Liver (tissue), 8 donors: ENCODE measurements at regions not wholly inside any gene's neighbourhood (a gene's known extent, or its start where the extent isn't known, plus 50 kb on each side); places are given as distances from the start of the nearest gene placed in this dataset.

Experiments used
- DNase-seq: peaks from one replicate; pipeline ENCODE4 v3.0.0-alpha.2; 2017; ENCODE audit warnings: low spot score
- H3K27ac ChIP-seq, 2 donors: one replicate each; pipeline ENCODE4 v1.7.0; 2013; ENCODE audit warnings: inconsistent platforms in 2 of 2, low read length in 2 of 2, control low read depth in 1 of 2, low read depth in 1 of 2, mild to moderate bottlenecking in 1 of 2
- H3K27me3 ChIP-seq, 4 donors: one replicate each; pipeline versions ENCODE4 v1.6.1 to v1.7.0; 2013; ENCODE audit warnings: low read length in 3 of 4, inconsistent platforms in 1 of 4, mild to moderate bottlenecking in 1 of 4, moderate library complexity in 1 of 4; ENCODE audit not compliant: control insufficient read depth in 4 of 4, insufficient read depth in 4 of 4
- H3K36me3 ChIP-seq, 4 donors: one replicate each; pipeline versions ENCODE4 v1.6.1 to v1.7.0; 2013; ENCODE audit warnings: low read length in 3 of 4, mild to moderate bottlenecking in 3 of 4, low read depth in 1 of 4, moderate library complexity in 1 of 4; ENCODE audit not compliant: control insufficient read depth in 4 of 4, insufficient read depth in 3 of 4
- H3K4me1 ChIP-seq, 4 donors: one replicate each; pipeline versions ENCODE4 v1.6.1 to v1.7.0; 2013; ENCODE audit warnings: low read length in 3 of 4, mild to moderate bottlenecking in 3 of 4, moderate library complexity in 1 of 4; ENCODE audit not compliant: control insufficient read depth in 4 of 4, insufficient read depth in 4 of 4
- H3K4me3 ChIP-seq, 3 donors: one replicate each; pipeline versions ENCODE4 v1.6.1 to v1.7.0; 2013; ENCODE audit warnings: low read length in 3 of 3, control low read depth in 1 of 3, low read depth in 1 of 3, mild to moderate bottlenecking in 1 of 3
- H3K9ac ChIP-seq, 2 donors: one replicate each; pipeline ENCODE4 v1.7.0; 2013; ENCODE audit warnings: low read length in 2 of 2, mild to moderate bottlenecking in 2 of 2, moderate library complexity in 2 of 2, control low read depth in 1 of 2, low read depth in 1 of 2
- H3K9me3 ChIP-seq, 4 donors: one replicate each; pipeline versions ENCODE4 v1.6.1 to v1.7.0; 2013; ENCODE audit warnings: low read length in 3 of 4; ENCODE audit not compliant: control insufficient read depth in 4 of 4
- EGR1 ChIP-seq, 2 donors: IDR thresholded peaks; 2 replicates each; pipeline ENCODE4 v1.6.1; 2016 to 2018; ENCODE audit warnings: antibody characterized with exemption in 2 of 2, low read depth in 2 of 2
- FOXA1 ChIP-seq: IDR thresholded peaks from 2 replicates; pipeline ENCODE4 v1.6.1; 2016; ENCODE audit warnings: antibody characterized with exemption
- FOXA2 ChIP-seq: IDR thresholded peaks from 2 replicates; pipeline ENCODE4 v1.6.1; 2016; ENCODE audit warnings: antibody characterized with exemption
- GABPA ChIP-seq, 2 donors: IDR thresholded peaks in 1 of 2; conservative IDR thresholded peaks in 1 of 2; 2 replicates each; pipeline ENCODE4 v1.6.1; 2016; ENCODE audit warnings: antibody characterized with exemption in 2 of 2, mild to moderate bottlenecking in 1 of 2, moderate library complexity in 1 of 2
- HNF4A ChIP-seq, 2 donors: conservative IDR thresholded peaks; 2 replicates each; pipeline ENCODE4 v1.6.1; 2016; ENCODE audit warnings: antibody characterized with exemption in 2 of 2, mild to moderate bottlenecking in 2 of 2
- HNF4G ChIP-seq: IDR thresholded peaks from 2 replicates; pipeline ENCODE4 v1.6.1; 2016; ENCODE audit warnings: antibody characterized with exemption
- JUND ChIP-seq, 2 donors: IDR thresholded peaks; 2 replicates each; pipeline ENCODE4 v1.6.1; 2016; ENCODE audit warnings: antibody characterized with exemption in 2 of 2
- NR2F2 ChIP-seq: IDR thresholded peaks from 2 replicates; pipeline ENCODE4 v1.6.1; 2016; ENCODE audit warnings: antibody characterized with exemption
- RAD21 ChIP-seq, 2 donors: IDR thresholded peaks; 2 replicates each; pipeline ENCODE4 v1.6.1; 2016; ENCODE audit warnings: antibody characterized with exemption in 2 of 2, mild to moderate bottlenecking in 2 of 2
- RXRA ChIP-seq, 2 donors: IDR thresholded peaks; 2 replicates each; pipeline ENCODE4 v1.6.1; 2017 to 2018; ENCODE audit warnings: antibody characterized with exemption in 2 of 2, mild to moderate bottlenecking in 1 of 2
- SP1 ChIP-seq: IDR thresholded peaks from 2 replicates; pipeline ENCODE4 v1.6.1; 2018; ENCODE audit warnings: antibody characterized with exemption, mild to moderate bottlenecking
- TAF1 ChIP-seq: conservative IDR thresholded peaks from 2 replicates; pipeline ENCODE4 v1.6.1; 2016; ENCODE audit warnings: antibody characterized with exemption, mild to moderate bottlenecking
- YY1 ChIP-seq: IDR thresholded peaks from 2 replicates; pipeline ENCODE4 v1.6.1; 2016; ENCODE audit warnings: antibody characterized with exemption, mild to moderate bottlenecking
- whole genome bisulfite sequencing: extraction: QIAGEN DNeasy Blood & Tissue Kit; methylation state at CpG from one replicate; pipeline ENCODE4 v1.1.7; 2013; 5-methylcytosine and 5-hydroxymethylcytosine counted together
- TF ChIP-seq, protein P1 (sequence below): IDR thresholded peaks from 2 replicates; pipeline ENCODE4 v1.6.1; 2016; ENCODE audit warnings: antibody characterized with exemption
- TF ChIP-seq, protein P2 (sequence below): IDR thresholded peaks from 2 replicates; pipeline ENCODE4 v1.6.1; 2016; ENCODE audit warnings: antibody characterized with exemption, mild to moderate bottlenecking
- TF ChIP-seq, protein P3 (sequence below): IDR thresholded peaks from 2 replicates; pipeline ENCODE4 v1.6.1; 2016; ENCODE audit warnings: antibody characterized with exemption
- TF ChIP-seq, protein P4 (sequence below): fragments of 150-350 bp; IDR thresholded peaks from 2 replicates; pipeline ENCODE4 v1.5.1; 2017; ENCODE audit warnings: improper control_type of control experiment, low read depth, low read length; ENCODE audit not compliant: missing input control
- TF ChIP-seq, protein P5 (sequence below): IDR thresholded peaks from 2 replicates; pipeline ENCODE4 v1.6.1; 2016; ENCODE audit warnings: antibody characterized with exemption
- donor health status: healthy.
- donor health status: healthy.
- donor health status: healthy.
- donor health status: healthy.
- donor health status: healthy.

DNA sequence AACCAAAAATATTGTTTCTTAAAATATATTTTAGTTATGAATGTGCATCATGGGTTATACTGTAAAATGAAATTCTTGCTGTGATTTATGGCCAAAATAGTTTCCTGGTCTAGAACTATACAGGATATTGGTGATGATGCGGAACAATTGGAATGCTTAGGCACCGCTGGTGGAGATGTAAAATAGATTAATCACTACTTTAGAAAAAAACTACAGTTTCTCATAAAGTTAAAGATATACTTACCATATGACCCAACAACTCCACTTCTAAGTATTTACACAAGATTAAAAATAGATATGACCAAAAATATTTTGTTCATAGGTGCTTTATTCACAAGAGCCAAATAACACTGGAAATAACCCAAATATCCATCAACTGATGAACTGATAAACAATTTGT, 126.7 kb downstream of the TUSC7 start:
- Histone ChIP-seq H3K4me3 (no peak overlapping the region), H3K9me3 (no peaks in the 10 kb centered on the region), H3K27me3 (no peaks in the 10 kb centered on the region), H3K9ac (no peak overlapping the region), H3K4me1 (no peaks in the 10 kb centered on the region), H3K27ac (no peak overlapping the region), H3K36me3 (no peaks in the 10 kb centered on the region)
- no peak for DNase-seq
- no peak for TF ChIP-seq FOXA2
- TF ChIP-seq GABPA (IDR thresholded peaks at IDR 0.05 in 1 of 2, conservative IDR thresholded peaks at IDR 0.05 in 1 of 2): no peak
- TF ChIP-seq, protein P1, sequence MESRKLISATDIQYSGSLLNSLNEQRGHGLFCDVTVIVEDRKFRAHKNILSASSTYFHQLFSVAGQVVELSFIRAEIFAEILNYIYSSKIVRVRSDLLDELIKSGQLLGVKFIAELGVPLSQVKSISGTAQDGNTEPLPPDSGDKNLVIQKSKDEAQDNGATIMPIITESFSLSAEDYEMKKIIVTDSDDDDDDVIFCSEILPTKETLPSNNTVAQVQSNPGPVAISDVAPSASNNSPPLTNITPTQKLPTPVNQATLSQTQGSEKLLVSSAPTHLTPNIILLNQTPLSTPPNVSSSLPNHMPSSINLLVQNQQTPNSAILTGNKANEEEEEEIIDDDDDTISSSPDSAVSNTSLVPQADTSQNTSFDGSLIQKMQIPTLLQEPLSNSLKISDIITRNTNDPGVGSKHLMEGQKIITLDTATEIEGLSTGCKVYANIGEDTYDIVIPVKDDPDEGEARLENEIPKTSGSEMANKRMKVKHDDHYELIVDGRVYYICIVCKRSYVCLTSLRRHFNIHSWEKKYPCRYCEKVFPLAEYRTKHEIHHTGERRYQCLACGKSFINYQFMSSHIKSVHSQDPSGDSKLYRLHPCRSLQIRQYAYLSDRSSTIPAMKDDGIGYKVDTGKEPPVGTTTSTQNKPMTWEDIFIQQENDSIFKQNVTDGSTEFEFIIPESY: no peak
- no peak for TF ChIP-seq HNF4G
- TF ChIP-seq HNF4A (conservative IDR thresholded peaks at IDR 0.05): no peak
- TF ChIP-seq EGR1 (IDR thresholded peaks at IDR 0.05; ENCODE audit: low read depth in 2 of 2): no peak
- no peak for TF ChIP-seq TAF1
- TF ChIP-seq RAD21 (IDR thresholded peaks at IDR 0.05): no peak
- no peak for TF ChIP-seq JUND (IDR thresholded peaks at IDR 0.05)
- no peak for TF ChIP-seq FOXA1
- TF ChIP-seq YY1: no peak
- TF ChIP-seq RXRA (IDR thresholded peaks at IDR 0.05): no peak
- no peak for TF ChIP-seq SP1
- TF ChIP-seq, protein P2, sequence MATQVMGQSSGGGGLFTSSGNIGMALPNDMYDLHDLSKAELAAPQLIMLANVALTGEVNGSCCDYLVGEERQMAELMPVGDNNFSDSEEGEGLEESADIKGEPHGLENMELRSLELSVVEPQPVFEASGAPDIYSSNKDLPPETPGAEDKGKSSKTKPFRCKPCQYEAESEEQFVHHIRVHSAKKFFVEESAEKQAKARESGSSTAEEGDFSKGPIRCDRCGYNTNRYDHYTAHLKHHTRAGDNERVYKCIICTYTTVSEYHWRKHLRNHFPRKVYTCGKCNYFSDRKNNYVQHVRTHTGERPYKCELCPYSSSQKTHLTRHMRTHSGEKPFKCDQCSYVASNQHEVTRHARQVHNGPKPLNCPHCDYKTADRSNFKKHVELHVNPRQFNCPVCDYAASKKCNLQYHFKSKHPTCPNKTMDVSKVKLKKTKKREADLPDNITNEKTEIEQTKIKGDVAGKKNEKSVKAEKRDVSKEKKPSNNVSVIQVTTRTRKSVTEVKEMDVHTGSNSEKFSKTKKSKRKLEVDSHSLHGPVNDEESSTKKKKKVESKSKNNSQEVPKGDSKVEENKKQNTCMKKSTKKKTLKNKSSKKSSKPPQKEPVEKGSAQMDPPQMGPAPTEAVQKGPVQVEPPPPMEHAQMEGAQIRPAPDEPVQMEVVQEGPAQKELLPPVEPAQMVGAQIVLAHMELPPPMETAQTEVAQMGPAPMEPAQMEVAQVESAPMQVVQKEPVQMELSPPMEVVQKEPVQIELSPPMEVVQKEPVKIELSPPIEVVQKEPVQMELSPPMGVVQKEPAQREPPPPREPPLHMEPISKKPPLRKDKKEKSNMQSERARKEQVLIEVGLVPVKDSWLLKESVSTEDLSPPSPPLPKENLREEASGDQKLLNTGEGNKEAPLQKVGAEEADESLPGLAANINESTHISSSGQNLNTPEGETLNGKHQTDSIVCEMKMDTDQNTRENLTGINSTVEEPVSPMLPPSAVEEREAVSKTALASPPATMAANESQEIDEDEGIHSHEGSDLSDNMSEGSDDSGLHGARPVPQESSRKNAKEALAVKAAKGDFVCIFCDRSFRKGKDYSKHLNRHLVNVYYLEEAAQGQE: no peak
- no peak for TF ChIP-seq NR2F2
- TF ChIP-seq, protein P3, sequence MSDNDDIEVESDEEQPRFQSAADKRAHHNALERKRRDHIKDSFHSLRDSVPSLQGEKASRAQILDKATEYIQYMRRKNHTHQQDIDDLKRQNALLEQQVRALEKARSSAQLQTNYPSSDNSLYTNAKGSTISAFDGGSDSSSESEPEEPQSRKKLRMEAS: no peak
- TF ChIP-seq, protein P4, sequence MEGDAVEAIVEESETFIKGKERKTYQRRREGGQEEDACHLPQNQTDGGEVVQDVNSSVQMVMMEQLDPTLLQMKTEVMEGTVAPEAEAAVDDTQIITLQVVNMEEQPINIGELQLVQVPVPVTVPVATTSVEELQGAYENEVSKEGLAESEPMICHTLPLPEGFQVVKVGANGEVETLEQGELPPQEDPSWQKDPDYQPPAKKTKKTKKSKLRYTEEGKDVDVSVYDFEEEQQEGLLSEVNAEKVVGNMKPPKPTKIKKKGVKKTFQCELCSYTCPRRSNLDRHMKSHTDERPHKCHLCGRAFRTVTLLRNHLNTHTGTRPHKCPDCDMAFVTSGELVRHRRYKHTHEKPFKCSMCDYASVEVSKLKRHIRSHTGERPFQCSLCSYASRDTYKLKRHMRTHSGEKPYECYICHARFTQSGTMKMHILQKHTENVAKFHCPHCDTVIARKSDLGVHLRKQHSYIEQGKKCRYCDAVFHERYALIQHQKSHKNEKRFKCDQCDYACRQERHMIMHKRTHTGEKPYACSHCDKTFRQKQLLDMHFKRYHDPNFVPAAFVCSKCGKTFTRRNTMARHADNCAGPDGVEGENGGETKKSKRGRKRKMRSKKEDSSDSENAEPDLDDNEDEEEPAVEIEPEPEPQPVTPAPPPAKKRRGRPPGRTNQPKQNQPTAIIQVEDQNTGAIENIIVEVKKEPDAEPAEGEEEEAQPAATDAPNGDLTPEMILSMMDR: no peak
- TF ChIP-seq, protein P5, sequence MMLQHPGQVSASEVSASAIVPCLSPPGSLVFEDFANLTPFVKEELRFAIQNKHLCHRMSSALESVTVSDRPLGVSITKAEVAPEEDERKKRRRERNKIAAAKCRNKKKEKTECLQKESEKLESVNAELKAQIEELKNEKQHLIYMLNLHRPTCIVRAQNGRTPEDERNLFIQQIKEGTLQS: no peak
- WGBS: 79% methylated on average over 2 of the region's 2 CpGs
